NCI-H1930 (cell line): ENCODE measurements at regions not wholly inside any gene's neighbourhood (a gene's known extent, or its start where the extent isn't known, plus 50 kb on each side); places are given as distances from the start of the nearest gene placed in this dataset.
"Not testable (repeated sequence)": the region's sequence is repeated elsewhere in the genome, so short reads cannot be mapped to it uniquely, and the experiment has no call there.

Experiments used
- DNase-seq, 2 experiments: peaks; one replicate each; lab custom pipeline; 2025; lab: John Stamatoyannopoulos, UW

DNA sequence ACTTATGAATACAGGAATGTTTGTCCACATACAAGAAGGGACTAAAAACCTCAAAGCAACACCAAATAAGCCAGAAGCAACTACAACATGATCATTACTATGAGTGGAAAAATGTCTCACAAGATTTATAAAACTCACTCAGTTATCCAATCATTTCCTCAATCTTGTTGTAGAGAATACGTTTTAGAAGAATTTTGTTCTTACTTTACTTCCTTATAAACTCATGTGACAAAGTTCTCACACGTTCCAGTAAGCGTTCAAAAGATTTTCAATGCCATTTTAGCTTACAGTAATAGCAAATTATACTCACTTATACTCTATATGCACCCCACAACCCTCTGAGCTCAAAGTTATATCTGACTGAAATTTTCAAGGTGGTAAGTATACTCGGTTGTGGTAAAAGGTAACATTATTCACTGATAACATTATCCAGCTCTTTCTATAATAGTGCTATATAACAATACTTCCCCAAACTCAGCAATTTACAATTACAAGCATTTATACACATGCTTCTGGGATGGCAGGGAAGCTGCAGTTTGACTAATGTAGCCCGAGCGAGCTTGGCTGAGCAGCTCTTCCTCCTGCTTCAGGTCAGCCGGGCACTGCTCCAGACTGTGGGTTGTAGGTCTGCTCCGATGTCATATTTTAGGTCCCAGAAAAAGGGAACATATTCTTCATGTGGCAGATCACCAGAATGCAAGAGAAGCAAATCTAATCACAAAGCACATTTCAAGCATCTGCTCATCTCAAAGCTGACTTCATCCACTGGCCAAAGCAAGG is 226.3 kb downstream of the RCHY1 start:
- DNase-seq, result no peak

DNA sequence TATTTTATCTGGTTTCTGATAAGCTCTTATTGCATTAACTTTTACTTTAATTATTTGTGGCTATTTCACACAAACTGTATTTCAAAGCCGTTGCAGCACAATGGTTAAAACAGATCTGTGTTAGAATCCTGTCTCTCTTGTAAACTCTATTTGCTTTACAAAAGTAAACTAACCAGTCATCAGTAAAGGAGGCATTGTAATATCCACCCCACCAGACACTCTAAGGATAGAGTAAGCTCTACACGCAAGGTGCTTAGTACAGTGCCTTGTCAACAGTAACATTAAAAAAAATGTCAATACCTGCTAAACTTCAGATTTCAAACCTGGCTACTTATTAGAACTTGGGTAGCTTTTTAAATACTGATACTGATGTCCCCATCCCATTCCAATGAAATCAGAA is 228.4 kb downstream of the RCHY1 start:
- no peak for DNase-seq

GRCh38 chr4:75284831-75285230 is 229.4 kb downstream of the RCHY1 start:
- DNase-seq, result no peak

DNA sequence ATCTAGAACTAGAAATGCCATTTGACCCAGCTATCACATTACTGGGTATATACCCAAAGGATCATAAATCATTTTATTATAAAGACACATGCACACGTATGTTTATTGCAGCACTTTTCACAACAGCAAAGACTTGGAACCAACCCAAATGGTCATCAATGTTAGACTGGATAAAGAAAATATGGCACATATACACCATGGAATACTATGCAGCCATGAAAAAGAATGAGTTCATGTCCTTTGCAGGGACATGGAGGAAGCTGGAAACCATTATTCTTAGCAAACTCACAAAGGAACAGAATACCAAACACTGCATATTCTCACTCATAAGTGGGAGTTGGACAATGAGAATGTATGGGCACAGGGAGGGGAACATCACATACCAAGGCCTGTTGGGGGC is 233.7 kb downstream of the RCHY1 start:
- DNase-seq, result not testable (repeated sequence)

DNA sequence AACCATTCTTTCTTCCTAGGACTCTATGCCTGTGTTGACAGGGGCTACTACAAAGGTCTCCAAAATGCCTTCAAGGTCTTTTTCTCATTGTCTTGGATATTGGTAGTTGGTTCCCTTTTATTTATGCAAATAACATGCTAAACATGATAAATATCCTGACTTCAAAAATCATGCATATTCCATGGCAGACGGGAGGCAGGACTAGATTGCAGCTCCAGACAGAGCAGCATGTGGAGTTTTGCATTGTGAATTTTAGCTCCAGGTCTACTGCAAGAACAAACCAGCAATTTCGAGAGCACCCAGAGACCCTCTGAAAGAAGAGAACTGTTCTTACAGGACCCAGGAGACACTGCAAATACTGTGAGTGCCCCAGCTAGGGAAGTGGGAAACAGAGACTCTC is 254.9 kb downstream of the RCHY1 start:
- DNase-seq, result no peak

DNA sequence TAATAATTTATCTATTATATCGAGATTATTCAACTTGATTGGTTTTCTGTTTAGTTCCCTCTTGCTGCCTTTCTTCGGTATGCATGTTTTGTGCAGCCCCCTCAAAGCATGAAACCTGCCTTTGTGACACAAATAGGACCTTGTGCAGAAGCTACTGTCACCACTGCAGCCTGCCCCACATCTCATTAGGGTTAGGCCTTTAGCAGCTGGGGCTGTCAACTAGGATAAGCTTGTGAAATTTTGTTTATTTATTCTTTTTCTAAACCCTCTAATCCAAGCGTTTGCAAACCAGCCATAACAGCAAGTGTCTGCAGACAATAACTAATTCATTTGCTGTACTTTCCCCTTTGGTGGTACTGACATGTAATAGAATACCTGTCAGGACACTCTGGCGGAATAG is 258.9 kb downstream of the RCHY1 start:
- DNase-seq, result no peak

- DNase-seq, result no peak
These were observed 259.5 kb downstream of the RCHY1 start for GRCh38 chr4:75254745-75255144.

- not testable (repeated sequence) for DNase-seq
These were observed 261.1 kb downstream of the RCHY1 start for GRCh38 chr4:75253094-75253493.

- DNase-seq, result no peak
These were observed 262.7 kb downstream of the RCHY1 start for GRCh38 chr4:75251547-75251946.

- no peak for DNase-seq
These were observed 264.5 kb downstream of the RCHY1 start for GRCh38 chr4:75249739-75250138.

GRCh38 chr4:75248770-75249407 is 265.3 kb downstream of the RCHY1 start:
- DNase-seq, result no peak

DNA sequence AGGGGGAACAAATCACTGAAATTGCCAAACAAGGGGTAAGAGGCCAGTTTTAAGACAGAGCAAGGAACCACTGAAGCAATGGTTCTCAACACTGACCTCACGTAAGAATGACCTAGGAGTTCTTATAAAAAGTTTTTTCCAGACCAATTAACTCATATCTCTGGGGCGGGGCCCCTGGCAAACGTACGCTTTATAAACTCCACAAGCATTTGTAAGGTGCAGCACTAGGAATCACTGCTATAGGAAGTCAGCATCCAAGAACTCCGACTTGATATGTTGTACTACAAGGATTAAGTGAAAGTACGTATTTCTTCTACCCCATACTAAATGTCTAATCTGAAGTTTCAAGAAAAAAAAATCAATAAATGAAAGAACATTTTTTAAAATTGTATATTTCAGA is 269.9 kb downstream of the RCHY1 start:
- no peak for DNase-seq

GRCh38 chr4:75243570-75243969 is 270.6 kb downstream of the RCHY1 start:
- DNase-seq, result no peak

DNA sequence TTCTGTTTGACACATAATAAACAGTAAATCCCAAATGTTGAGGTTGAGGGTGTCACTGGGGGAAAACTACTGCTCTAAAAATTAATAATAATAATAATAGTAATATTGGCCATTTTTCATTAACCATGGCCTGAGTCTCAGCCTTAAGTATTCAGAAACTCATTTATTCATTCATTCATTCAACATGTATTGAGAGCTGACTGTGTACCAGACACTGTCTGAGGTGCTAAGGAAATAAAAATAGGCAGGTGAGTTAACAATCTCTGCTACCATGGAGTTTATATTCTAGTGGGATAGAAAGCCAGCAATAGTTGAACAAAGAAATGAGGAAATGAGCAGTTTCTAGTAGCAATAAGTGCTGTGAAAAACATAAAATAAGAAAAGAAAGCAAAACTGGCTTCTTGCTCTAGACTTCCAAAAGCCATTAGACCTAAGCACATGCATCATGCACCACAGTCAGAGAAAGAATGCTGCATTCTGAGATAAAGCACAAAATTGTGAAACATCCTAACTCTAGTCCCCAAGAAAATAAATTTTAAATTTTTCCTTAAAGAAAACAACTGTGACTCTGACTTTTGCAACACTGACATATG is 278.7 kb downstream of the RCHY1 start:
- DNase-seq, result no peak

- no peak for DNase-seq
These were observed 281.7 kb downstream of the RCHY1 start for GRCh38 chr4:75232546-75232945.

DNA sequence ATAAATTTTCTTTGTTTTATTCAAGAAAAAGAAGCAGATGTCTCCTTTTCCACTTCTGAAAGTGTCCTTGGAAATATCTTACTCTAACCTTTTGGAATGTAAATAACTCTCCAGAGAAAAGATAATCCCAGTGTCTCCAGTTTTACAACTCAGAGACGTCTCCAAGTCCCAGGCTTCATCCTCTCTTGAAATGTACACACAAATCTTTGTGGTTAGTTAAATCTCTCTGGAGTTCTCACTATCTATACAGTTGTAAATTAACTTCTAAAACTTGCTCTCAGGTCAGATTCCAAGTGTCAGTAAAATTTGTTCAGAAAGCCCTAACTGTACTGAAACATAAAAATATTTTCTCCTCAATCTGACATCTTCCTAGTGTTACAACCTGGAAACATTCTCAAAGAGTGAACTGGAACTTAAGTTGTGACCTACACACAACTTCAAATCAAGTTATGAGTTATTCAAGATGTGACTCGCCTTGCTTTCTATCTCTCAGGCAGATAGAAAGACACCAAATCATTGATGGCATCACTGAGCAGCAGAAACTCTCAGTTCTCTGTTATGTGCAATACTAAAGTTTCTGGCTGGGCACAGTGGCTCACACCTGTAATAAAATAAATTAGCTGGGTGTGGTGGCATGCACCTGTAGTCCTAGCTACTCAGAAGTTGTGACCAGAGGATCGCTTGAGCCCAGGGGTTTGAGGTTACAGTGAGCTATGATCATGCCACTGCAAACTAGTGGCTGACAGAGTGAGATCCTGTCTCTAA is 284.2 kb downstream of the RCHY1 start:
- no peak for DNase-seq

GRCh38 chr4:75213480-75213879 is 280.6 kb downstream of the PARM1 start:
- DNase-seq, result no peak

DNA sequence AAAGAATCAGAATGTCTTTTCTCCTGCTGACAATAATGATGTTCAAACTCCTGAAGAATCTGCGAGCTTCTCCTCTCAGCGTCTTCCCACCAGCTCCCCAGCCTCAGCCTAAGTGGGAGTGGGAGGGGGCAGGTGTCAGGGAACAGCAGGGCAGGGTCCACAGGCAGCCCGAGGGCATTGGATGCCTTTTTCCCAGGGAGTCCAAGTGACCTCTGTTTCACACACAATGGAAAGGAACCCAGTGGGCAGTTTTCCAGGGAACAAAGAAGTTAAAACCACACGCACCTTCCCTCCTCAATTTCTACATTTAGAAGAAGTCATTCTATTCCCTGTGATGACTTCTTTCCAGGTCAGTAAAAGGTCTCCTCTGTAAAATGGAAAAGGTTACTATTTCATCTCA is 278.5 kb downstream of the PARM1 start:
- DNase-seq, result no peak

DNA sequence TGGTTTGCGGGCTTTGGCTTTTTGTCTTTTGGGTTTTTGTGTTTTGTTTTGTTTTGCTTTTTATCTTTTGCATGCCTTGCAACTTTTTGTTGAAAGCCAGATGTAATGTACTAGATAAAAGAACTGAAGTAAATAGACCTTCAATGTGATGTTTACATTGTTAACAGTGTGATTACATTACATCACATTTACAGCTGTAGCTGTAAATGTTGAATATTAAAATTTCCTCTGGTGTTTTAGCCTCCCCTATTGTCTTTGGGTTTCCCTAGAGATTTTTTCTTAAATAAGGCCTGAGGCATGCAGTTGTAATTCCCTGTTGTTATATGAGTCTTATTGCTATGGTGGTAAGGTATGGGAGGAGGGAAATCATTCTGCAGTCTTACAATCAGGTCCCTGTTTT is 275.0 kb downstream of the PARM1 start:
- no peak for DNase-seq

GRCh38 chr4:75195111-75195510 is 262.2 kb downstream of the PARM1 start:
- no peak for DNase-seq

DNA sequence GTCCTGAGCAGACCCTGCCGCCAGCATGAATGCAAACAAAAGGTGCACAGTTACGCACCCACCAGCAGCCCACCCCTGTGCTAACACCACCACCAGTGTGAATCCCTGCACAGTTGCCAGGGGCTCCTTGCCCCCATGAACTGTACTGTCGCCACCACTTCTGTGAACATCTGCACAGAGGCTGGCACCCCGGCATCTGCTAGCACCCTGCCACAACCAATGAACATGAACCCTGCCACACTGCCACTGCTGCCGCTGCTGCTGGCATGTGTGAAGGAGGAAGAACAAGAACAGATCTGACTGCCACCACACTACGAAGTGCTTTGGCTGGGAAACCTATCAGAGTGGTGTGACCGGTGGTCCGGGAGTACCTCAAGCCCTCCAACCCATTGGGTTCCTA is 261.3 kb downstream of the PARM1 start:
- no peak for DNase-seq

GRCh38 chr4:75192182-75192581 is 259.3 kb downstream of the PARM1 start:
- not testable (repeated sequence) for DNase-seq
